ENCODE measurements at regions not wholly inside any gene's neighbourhood (a gene's known extent, or its start where the extent isn't known, plus 50 kb on each side); places are given as distances from the start of the nearest gene placed in this dataset.

- TF ChIP-seq EZH2phosphoT487 (IDR thresholded peaks at IDR 0.05; ENCODE audit: borderline replicate concordance, low read depth, low read length), result no peak
- TF ChIP-seq CTCF (conservative IDR thresholded peaks at IDR 0.05; ENCODE audit: low read length), result no peak
Measured at GRCh38 chr12:88662093-88662492, 81.8 kb upstream of the KITLG start.
